ENCODE measurements at regions not wholly inside any gene's neighbourhood (a gene's known extent, or its start where the extent isn't known, plus 50 kb on each side); places are given as distances from the start of the nearest gene placed in this dataset.
"Not testable (repeated sequence)": the region's sequence is repeated elsewhere in the genome, so short reads cannot be mapped to it uniquely, and the experiment has no call there.

DNA sequence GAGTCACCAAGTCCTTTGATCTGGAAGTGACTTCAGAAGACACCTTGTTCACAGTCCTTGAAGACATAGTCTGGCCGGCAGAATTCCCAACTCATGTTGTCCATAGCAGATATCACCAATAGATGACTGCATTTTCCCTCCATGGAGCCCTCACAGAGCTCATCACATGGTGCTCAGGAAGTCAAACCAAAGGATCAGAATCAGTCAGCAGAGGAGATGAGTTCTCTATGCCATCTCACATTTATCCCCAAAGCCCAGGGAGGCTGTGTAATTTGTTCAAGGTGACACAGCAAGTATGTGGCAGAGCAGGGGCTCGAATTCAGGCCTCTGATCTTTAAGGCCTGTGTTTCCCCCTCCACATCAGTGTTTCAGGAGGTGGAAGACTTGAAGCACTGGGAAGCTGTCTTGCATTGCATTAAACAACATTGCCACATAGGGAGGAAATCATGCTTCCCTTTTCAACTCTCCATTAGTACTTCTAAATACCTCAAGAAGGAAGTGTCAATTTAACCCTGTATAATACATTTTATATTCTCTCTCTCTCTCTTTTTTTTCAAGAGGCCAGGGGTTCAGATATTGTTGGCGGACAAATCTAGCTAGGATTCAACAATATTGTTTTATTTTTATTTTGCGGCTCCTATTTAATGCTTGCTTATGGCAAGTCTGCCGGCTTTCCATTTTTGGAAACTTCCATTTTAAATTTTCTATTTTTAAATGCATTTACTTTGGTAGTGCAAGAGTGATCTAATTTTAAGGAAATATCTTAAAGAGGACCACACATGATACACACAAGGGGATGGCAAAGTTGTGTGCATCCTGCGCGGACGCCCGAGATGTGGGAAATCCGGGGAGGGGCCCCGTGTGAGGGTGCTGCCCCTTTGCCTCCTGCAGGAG is 61.9 kb downstream of the NPIPB5 start:
- DNase-seq, result not testable (repeated sequence)

DNA sequence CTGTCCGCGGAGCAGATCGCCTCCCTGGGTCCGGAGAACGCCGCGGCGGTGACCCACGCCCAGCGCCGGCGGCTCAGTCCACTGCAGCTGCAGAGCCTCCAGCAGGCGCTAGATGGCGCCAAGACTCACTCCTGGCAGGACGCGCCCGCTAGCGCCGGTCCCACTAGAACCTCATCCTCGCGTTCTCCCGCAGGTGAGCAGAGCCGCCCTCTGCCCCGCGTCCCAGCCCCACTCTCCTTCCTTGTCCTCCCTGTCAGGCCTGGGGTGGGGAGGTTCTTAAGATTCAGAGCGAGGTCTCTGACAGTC is 62.5 kb downstream of the NPIPB5 start:
- DNase-seq, result not testable (repeated sequence)

DNA sequence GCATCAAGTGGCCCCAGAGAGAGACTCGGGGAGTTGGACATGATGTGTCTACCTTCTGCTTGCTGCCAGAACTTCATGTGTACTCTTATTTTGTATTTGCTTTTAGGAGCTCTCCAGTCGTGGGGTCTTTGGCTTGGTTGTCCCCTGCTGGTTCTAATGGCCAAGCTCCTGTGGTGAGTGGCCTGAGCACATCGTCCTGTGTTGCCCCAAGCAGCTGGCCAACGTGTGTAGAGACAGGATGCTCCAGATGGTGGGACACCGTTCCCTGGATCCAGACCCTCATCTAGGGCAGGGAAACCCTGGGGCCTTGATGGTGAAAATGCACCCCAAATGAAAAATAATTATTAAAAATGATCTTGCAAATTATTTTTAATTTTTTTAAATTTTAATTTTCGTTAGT is 65.8 kb downstream of the NPIPB5 start:
- not testable (repeated sequence) for DNase-seq

DNA sequence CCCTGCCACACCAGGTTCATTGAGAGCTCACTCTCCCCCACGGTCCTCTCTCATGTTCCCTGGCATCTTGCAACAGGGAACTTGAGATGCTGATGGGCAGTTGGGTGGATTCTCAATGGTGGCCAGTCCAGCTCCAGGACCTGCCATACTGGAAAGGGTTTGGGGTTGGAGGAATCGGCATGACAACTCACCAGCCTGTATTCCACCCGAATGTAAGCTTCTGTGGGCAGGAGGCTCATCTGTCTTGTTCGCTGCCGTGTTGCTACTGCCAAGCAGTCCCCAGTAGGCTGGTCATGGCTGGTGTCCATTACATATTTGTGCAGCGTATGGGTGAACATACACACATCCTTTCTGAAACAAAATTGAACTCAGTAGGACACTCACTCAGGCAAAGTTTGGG is 72.5 kb downstream of the NPIPB5 start:
- DNase-seq, result not testable (repeated sequence)

DNA sequence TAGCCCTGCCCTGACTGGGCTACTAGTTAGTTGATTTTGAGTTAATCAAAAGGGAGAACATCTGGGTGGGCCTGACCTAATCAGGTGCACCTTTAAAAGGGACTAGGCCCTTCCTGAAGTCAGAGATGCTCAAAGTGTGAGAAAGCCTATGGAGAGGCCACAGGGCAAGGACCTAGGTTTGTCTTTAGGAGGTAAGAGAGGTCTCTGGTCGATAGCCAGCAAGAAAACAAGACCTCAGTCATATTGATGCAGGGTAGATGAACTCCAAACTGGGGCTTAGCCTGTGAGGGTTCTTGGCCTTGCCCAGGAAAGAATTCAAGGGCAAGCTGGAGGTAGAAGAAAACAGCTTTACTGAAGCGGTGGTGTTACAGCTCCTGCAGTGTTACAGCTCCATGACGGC is 73.8 kb downstream of the NPIPB5 start:
- DNase-seq, result not testable (repeated sequence)

DNA sequence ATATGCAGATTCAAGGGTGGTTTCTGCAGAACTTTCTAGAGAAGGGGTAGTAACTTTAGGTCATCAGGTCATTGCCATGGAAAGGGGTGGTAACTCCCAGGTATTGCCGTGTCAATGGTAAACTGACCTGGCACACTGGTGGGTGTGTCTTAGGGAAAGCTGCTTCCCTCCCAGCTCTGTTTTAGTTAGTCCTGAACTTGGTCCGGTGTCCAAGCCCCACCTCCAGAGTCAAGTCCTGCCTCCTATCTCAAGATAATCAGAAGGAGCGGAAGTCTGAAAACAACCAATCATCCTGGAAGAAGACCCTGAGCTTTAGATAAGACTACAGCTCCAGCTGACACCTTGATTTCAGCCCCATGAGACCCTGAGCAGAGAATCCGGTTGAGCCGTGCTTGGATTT is 74.2 kb downstream of the NPIPB5 start:
- DNase-seq, result not testable (repeated sequence)

DNA sequence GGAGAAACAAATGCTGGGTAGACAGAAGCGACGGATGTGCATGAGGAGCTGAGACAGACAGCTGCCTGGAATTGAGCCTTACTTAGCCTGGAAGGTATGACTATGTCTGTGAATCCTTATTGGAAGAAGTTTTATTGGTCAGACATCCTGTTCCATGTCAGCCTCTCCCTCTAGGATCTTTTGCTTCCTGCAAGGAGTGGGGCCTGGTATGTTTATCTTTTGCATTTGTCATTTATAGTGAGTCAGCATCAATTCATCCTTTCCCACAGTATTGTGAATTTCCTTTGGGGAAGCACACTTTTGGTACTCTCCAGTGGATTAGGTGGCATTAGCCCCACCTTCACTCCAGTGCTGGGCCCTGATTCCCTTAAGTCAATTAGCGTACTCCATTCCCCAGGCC is 74.7 kb downstream of the NPIPB5 start:
- not testable (repeated sequence) for DNase-seq

DNA sequence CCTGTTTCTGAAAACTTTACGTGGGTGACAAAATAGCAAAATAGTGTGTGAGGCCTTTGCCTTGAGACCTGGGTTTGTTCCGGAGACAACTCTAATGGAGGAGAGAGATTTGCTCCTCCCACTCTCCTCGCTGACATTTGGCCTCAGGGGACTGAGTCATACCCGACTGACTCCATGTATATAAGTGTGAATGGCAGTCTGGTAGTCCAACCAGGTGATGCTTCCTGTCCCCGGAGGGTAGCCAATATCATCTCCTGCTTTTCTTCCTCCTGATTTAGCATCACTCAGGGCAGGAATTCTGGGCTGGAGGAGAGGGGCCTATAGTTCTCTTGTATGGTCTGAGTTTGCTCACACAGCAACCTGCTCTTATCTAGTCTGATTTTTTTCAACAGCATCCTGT is 76.0 kb downstream of the NPIPB5 start:
- not testable (repeated sequence) for DNase-seq

DNA sequence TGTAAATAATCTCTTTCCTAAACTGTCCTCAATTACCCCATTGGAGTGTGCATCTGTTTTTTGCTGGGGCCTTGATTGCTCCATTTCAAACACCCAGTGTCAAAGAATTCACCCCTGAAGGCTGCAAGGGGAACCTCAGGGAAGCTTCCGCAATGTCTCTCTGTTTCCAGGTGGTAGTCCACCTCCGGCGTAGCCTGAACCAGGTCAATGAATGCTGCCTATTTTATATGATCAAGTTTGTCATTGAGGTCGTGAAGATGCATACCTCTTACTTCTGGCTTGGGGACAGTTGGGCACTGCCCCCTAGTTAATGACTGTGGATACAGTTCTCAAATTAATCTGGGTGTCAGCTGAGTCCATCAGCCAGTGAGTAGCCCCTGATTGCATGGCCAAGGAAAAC is 79.1 kb downstream of the NPIPB5 start:
- not testable (repeated sequence) for DNase-seq

DNA sequence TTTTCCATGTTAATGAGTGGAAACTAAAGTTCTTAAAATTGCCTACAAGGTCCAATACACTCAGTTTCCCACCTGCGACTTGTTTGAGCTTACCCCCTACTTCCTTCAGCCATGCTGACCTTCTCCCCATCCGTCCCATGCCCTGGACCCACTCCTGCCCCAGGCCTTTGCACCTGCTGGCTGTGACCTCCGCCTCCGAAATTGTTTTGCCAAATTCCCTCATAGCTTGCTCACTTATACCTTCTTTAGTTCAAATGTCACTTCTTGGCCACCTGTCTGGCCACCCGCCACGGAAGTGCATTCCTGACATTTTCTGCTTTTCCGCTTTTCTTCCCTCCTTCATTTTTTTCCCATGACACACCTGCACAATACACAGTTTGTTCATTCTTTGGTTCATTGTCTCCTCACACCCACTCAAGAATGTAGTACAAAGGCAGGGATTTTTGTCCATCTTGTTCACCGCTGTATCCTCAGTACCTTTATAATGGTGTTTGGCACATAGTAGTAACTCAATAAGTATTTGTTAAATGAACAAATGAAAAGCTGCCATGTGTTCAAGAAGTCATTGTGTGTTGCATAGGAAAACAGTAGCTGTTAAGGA is 85.9 kb downstream of the NPIPB5 start:
- not testable (repeated sequence) for DNase-seq

DNA sequence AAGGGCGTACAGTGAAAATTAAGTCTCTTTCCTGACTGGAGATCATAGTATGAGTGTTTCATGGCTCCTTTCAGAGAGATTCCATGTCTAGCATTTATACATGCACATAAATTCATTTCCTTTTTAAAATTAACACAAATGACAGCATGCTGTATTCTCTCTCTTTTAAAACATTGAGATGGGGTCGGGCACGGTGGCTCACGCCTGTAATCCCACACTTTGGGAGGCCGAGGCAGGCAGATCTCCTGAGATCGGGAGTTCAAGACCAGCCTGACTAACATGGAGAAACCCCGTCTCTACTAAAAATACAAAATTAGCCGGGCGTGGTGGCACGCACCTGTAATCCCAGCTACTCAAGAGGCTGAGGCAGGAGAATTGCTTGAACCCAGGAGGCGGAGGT is 93.1 kb downstream of the NPIPB5 start:
- not testable (repeated sequence) for DNase-seq

DNA sequence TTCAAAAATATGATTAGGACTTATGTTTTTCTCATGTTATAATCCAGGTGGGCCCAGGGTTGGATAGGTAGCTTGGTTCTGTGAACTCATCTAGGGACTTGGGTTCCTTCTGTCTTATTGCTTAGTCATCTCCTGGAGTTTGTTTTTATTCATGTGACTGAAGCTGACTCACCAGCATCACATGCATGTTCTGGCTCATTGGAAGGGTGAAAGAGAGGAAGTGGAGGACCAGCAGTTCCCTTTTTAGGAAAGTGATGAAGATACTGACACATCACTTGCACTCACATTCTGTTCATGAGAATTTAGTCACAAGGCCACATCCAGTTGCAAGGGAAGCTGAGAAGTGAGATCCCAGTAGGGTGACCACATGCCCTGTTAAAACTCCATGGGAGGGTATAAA is 95.9 kb downstream of the NPIPB5 start:
- DNase-seq, result not testable (repeated sequence)

DNA sequence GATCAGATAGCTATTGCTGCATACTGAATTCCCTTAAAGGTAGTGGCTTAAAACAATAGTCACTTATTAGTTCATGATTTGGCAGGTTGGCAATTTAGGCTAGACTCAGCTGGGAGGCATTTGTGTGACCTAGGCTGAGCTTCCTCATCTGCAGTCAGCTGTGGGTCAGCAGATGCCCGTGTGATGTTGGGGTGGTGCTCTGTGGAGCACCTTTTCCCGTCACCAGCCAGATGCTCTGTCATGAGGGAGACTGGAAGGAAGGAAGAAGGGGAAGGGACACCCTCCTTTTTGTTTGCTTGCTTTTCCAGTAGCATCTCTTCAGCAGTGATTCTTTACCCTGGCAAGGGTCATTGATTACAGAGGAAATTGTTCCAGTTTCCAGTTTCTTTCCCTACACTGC is 99.1 kb downstream of the NPIPB5 start:
- DNase-seq, result not testable (repeated sequence)

DNA sequence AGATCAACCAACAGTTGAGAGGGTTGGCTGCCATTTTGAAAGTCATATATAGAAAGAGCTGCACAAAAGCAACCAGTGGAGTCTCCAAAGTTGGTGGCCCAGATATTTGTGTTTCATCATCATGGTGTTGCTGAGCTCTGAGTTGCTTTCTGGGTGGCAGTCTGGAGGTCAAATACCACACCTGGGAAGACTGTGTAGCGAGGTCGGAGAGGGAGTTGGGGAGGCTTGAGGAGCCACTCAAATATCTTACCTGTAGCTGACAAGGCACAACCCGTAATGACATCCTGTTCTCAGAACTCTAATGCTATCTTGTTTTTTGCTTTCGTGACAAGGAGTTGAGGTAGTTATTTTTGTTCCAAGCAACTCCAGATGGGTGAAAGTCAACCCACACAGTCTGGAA is 100.4 kb downstream of the NPIPB5 start:
- not testable (repeated sequence) for DNase-seq

DNA sequence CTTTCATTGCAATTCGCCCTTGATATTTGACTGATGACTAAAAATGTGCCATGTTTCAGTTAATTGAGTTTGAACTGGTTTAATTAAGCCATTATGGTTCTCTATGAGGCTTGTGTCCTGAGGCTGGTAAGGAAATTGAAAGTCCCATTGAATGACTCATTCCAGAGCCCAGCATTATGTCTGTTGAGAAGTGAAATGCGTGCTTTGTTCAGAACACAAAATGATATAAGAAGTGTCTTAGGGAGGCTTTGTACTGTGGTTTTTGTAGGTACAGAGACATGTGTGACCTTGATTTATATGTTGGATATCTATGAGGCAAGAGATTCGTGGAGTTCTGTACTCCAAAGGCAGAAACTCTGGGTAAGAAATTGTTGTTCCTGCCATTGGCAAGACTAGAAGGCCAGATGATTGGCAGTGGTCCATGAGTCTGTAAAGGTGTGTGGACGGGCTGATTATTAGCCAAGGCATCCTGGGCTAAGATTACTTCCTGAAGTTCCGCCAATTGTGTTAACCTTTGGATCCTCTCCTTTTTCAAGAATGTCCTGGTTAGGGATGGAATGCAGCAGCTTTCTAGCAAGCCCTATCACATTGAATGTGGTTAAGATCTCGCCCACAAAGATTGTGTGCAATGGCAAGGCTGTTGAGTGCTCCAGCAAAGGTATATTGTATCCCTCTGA is 103.7 kb downstream of the NPIPB5 start:
- DNase-seq, result no peak

DNA sequence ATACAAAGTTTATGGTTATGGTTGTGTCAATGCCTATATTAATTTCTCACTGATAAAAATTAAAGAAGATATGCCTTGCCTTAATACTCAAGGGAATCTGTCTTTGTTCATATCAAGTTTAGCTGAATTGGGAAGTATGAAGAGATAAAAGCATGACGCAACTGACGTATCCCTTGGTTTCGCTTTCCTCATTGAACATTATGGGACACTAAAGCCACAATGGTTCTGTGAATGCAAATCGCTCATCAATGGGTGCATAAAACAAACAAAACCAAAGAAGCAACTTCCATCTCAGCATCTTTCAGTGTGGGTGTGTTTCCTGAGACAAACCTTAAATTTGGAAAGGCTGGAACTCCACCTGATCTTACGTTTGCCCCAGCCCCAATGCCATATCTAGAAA is 108.2 kb downstream of the NPIPB5 start:
- DNase-seq, result no peak

DNA sequence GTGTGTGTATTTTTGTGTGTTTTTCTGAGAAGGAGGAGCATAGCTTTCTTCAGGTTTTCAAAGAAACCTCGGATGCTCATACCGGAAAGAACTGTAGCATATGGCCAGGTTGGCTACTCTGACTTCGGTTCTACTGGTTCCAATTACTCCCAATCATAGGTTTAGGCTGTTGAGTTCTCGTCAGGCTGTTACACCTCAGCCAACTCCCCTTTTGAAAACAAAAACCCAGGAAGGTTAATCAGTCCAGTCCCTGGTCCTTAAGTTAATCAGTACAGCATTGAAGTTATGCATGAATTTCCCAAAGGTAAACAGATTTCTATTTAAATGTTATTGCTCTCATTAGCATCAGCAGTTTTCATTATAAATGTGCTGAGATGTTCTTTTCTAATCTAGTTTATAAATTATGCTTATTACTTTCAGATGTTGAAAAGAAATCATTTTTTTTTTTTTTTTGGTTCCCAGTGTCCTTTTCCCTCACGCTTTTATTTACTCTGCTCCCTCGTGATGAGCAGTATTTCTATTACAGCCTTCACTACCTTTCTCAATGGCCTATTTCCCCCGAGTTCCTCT is 111.0 kb downstream of the NPIPB5 start:
- no peak for DNase-seq

DNA sequence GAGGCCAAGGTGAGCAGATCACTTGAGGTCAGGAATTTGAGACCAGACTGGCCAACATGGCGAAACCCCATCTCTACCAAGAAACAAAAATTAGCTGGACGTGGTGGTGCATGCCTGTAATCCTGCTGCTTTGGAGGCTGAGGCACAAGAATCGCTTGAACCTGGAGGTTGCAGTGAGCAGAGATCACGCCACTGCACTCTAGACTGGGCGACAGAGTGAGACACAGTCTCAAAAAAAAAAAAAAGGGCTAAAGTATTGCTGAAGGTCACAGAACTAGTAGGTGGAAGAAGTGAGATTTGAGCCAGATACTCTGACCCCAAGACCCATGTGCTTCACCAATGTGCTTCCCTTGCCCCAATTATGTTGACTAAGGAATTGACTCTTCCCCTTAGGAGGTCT is 112.0 kb downstream of the NPIPB5 start:
- no peak for DNase-seq

DNA sequence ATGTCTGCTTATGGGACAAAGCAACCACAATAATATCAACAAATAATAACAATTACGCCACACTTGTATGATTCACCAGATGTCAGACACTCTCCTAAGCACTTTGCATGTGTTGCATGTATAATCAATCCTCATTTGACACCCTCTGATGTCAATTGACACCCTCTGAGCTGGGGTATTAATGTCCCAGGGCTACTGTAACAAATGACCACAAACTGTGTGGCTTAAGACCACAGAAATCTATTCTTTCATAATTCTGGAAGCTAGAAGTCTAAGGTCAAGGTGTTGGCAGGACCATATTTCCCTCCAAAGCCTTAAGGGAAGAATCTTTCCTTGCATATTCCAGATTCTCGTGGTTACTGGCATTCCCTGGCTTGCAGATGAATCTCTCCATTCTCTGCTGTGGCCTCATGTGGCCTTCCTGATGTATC is 112.7 kb downstream of the NPIPB5 start:
- DNase-seq, result no peak

DNA sequence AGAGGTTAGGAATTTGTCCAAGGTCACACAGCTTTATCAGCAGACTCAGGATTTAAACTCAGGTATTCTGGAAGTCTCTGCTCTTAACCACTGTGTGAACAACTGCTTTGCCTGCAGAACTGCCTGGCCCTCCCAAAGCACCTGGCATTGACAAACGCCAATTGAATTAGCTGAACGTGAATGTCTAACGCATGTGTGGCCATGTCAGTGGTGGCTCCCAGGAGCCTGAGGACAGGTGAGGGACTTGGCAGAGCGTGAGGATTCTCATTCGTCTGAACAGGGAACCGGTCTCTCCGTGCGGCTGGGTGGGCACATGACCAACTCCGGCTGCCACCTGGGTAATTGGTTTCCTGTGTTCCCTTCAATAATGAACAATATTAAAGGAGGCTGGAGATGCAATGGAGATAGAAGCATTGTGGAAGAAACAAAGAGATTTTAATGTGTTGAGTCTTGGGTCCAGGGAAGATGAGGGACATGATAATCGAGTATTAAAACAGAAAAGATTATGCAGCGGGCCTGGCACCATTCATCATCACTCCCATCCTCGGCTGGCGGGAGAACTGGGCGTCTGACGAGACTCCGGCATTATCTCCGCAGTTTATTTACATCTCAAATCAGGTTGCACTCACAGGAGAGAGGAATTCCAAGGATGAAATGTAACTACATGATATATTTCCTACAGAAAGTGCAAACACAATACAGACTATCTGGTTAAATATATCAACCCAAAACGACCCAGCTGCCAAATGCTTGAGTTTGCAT is 113.5 kb downstream of the NPIPB5 start:
- no peak for DNase-seq

DNA sequence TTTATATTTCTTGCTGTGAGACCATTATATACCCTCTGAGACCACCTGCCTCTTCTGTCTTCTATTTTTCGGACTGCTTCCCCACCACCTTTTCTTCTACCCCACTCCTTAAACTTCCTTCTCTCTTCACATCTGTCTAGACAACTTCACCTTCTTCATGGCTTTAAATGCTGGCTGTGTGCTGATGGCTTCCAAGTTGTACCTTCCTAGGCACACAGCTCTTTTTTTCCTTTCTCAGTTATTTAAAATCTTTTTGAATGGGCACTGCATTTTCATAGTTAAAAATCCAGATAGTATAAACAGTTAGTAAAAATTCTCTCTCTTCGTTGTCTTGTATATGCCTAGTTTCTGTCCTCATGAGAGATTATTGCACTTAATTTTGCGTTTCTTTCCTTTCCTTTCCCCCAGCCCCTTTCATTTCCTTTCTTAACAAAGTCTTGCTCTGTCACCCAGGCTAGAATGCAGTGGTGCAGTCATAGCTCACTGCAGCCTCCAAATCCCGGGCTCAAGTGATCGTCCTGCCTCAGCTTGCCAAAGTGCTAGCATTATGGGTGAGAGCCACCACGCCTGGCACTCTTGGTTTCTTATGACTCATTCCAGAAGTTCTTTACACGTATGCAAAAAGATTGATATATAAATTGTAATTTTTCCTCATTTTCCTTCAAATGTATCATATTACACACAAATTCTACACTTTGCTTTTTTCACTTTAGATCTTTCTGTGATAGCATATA is 114.3 kb downstream of the NPIPB5 start:
- no peak for DNase-seq

DNA sequence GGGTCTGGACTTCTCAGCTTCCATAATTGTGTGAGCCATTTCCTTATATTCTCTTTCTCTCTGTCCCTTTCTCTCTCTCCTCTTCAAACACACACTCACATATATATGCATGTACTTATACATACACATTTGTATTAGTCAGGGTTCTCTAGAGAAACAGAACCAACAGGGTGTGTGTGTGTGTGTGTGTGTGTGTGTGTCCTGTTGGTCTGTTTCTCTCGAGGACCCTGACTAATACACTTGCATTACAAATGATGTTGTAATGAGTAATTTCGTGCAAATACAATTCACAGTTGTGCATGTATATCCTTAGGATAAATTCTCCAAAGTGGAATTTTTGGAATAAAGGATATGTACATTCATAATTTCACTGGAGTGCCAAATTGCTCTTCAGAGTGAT is 115.3 kb downstream of the NPIPB5 start:
- no peak for DNase-seq
